ENCODE measurements at regions not wholly inside any gene's neighbourhood (a gene's known extent, or its start where the extent isn't known, plus 50 kb on each side); places are given as distances from the start of the nearest gene placed in this dataset.
"Not testable (repeated sequence)": the region's sequence is repeated elsewhere in the genome, so short reads cannot be mapped to it uniquely, and the experiment has no call there.

- peak in 1 of 3 donors; percentile 55 for DNase-seq
These were observed 515.3 kb downstream of the SLC6A15 start for GRCh38 chr12:84397263-84397662.

- not testable (repeated sequence) for DNase-seq
These were observed 521.4 kb downstream of the SLC6A15 start for GRCh38 chr12:84391176-84391575.

GRCh38 chr12:84384384-84384783 is 528.2 kb downstream of the SLC6A15 start:
- no peak for DNase-seq

DNA sequence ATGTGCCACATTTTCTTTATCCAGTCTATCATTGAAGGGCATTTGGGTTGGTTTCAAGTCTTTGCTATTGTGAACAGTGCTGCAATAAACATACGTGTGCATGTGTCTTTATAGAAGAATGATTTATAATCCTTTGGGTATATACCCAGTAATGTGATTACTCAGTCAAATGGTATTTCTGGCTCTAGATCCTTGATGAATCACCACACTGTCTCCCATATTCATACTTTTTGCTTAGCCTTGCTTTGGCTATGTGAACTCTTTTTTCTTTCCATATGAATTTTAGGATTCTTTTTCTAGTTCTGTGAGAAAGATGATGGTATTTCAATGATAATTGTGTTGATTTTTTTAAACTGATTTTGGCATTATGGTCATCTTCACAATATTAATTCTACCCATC is 530.1 kb downstream of the SLC6A15 start:
- peak in 1 of 3 donors; percentile 51 for DNase-seq

DNA sequence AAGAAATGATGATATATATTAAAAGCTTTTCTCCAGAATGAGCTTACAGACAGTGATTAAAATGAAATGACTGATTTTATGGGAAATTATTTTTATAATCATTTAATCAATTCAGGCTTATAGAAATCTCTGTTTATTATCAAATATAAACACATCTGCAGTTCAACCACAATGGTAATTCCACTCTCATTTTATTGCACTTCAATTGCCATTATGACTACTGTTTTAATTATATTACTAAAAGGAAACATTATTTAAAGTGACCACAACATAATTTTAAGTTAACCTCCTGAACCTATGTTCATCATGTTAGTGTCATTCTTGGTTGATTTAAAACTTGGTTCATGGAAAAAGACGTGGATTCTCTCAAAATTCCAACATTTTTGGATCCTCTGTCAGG is 536.3 kb downstream of the SLC6A15 start:
- no peak for DNase-seq

DNA sequence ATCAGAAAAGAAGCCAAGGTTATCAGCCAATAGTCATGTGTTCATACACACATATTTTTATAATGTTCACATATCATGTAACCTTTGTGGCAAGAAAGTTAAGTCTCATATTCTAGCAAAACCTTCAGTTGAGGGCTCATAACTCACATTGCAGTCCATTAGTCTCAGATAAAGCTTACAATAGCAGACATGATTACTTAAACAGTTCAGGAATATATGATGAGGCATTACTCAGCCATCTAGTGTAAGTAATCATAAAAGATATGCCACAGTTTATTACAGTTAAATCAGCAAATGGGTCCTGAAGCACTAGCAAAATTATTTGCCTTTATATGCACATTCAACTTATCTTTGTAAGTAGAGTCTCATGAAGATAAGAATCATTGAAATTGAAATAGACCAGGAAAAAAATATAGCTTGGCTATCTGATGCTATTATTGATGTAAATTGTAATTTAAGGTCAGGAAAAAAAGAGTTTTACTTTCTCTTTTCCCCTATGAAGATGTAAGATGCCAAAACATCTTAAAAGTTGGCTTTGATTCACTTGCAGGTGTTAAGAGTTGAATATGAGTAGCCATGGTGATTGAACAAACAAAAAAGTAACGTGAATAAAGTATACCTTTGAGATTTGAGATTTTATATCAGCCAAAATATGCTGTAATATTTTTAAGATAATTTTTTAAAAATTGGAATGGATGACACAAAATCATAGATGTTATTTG is 537.0 kb downstream of the SLC6A15 start:
- DNase-seq = peak; percentile 75 to 89 (median 80)

DNA sequence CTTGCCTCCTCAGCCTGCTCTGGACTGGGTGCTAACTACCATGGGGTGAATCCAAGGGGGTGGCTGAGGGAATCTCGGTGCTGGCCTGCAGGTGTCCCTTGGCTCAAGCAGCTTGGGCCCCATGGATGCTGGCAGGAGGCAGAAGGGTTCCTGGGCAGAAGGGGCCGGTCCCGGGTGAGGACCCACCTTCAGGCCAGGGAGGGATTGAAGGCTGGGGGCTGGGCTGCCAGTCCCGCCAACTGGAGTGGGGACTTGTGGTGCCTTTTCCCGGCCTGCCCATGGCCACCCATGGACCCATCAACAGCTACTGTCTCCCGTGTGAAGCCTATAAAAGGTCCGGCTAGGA is 550.1 kb downstream of the SLC6A15 start:
- DNase-seq = no peak

- DNase-seq = no peak
These were observed 550.7 kb downstream of the SLC6A15 start for GRCh38 chr12:84361651-84362551.

DNA sequence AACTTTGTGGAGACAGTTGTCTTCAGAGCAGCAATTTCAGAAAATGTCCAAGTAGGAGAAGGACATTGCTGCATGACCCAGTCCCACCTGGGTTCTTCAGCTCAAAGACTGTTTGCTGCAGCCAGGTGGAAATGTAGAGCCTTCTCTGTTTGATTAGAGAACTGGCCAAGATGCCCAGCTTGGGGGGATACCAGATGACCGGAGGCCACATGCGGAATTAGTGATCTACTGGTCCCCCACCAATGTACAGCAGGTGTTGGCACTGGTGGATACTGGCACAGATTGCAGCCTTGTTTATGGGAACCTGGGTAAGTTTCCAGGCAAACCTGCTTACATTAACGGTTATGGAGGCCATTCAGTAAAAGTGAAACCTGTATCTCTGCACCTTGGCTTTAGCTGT is 555.3 kb downstream of the SLC6A15 start:
- DNase-seq = no peak

- DNase-seq = no peak
These were observed 556.4 kb downstream of the SLC6A15 start for GRCh38 chr12:84356224-84356623.

- DNase-seq = no peak
These were observed 557.0 kb downstream of the SLC6A15 start for GRCh38 chr12:84355561-84355960.

DNA sequence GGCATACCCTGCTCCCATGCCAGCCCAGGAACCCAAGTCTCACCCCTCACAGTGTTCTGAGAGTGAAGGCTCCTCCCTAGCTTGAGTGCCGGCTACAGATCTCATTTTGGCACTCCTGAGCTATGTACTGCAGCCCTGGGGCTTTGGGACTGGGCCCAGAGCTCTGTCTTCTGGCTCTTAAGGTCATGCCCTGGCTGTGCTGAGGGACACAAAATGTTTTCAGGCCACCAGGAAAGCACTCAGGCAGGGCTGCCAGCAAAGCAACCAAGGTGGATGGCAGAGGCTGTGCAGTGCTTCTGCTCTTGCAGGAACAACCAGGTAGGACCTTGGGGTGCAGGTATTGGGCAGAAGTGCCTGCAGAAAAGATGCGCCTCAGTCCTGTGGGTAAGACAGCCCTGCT is 564.0 kb downstream of the SLC6A15 start:
- no peak for DNase-seq

DNA sequence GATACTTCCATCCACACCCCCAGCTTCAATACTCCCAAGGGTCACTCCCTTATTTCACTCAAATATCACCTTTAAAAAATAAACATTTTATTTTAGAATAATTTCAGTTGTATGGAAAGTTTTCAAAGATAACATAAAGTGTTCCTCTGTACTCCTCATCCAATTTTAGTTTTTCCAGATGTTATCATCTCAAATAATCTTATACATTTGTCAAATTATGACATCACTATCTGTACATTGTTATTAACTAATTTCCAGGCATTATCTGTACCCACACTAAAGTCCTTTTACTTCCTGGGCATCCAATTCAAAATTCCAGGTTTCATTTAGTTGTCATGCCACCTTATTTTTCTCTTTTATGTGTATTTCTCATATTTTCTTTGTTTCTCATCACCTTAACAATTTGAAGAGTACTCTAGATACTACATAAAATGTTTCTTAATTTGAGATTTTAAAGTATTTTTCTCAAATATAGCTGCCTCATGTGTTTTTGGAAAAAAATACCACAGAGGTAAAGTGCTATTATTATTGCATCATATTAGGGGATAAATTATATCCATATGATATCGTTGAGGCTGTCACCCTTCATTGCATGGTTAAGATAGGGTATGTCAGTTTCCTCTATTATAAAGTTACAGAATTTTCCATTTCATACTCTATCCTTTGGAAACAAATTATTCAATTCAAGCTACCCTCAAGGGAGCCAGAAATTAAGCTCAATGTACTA is 571.0 kb downstream of the SLC6A15 start:
- DNase-seq = peak in 1 of 3 donors; percentile 19

- DNase-seq = no peak
These were observed 576.4 kb downstream of the SLC6A15 start for GRCh38 chr12:84336231-84336630.

DNA sequence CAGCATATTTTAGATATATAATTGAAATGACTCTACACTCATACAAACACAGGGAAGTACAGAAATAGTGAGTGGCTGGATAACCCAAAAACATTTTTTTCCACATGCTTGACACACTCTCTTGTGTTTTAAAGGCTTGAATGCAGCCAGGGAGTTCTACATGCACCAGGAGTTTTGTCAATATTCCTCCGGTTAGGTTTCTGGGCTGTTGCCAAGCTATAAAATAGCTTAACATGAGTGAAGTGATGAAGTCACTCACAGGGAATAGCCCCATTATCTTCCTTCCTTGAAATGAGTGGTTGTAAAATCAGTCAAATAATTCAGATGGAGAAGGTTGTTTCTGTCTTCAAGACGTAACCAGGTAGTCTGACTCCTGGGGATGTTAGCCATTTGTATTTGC is 582.7 kb downstream of the SLC6A15 start:
- no peak for DNase-seq

GRCh38 chr12:84315926-84316325 is 596.7 kb downstream of the SLC6A15 start:
- no peak for DNase-seq

DNA sequence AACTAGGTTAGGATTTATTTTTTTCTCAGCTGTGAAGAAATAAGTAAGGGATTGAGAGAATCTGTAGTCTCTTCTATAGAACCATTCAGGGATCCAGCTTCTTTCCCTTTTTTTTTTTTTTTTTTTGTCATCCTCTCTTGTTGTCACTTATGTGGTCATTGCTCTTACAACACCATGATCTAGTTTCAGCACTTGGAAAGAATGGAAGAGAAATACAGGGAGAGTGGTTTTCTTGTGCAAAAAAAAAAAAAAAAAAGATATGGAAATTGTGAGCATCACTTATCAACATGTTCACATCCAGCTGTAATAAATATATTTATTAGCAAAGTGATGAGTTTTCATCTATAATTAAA is 599.3 kb downstream of the SLC6A15 start:
- peak in 1 of 3 donors; percentile 22 for DNase-seq

DNA sequence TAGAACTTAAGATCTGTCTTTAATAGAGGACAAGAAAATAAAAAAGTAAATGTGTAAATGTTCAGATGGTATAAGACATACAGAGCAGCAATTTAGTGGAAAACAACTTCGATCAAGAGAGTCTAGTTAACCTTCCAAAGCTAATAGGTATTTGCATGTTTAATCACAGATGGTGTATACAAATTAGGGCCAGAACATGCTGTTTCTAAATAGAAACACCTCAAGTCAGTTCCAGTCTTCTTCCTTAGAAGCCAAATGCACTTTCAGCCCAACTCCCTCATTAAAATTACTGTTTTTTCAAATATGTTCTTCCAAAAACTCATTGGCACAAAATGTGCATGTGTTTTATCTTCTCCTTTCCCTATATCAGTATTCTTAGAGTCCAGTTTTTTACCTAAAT is 604.4 kb downstream of the SLC6A15 start:
- no peak for DNase-seq

DNA sequence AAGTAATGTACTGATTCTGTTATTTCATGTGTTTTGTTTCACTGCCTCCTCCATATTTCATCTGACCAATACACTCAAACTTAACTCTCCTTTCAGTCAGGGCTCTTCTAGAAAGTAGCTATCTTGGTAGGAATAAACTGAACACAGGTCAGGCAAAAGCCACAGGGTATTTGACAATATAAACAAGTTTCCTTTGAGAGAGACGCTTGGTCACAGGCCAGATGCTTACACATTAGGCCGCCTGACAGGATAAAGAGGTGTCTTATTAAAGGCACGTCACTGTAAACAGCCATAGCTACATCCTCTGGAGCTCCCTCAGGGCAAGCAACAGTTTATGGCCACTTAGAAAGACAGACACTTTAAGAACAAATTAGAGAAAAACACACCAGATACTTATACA is 607.5 kb downstream of the SLC6A15 start:
- DNase-seq = no peak

DNA sequence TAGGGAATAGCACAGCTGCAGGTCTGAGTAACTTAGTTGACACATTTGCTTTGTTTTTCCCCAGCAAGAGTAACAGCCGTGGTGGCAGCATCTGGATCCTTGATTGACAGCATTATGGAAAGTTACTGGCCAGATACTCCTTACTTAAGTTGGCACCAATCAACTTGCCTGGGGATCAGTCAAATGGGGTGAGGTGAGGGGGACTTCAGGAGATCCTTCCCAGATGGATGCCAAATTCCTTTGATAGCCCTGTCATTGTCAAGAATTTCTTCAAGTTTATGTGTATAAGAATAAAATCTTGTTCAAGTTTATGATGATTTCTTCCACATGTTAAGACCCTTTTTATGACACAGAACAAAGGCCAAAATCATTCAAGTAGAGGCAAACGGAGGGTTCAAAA is 618.4 kb downstream of the SLC6A15 start:
- peak in 1 of 3 donors; percentile 60 for DNase-seq

- DNase-seq = no peak
These were observed 622.4 kb downstream of the SLC6A15 start for GRCh38 chr12:84290168-84290567.

DNA sequence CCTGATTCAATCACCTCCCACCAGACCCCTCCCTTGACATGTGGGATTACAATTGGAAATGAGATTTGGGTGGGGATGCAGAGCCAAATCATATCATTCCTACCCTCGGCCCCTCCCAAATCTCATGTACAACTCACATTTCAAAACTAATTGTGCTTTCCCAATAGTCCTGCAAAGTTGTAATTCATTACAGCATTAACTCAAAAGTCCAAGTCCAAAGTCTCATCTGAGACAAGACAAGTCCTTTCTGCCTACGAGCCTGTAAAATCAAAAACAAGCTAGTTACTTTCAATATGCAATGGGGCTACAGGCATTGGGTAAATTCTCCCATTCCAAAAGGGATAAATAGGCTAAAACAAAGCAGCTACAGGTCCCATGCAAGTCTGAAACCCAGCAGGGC is 634.6 kb downstream of the SLC6A15 start:
- no peak for DNase-seq

DNA sequence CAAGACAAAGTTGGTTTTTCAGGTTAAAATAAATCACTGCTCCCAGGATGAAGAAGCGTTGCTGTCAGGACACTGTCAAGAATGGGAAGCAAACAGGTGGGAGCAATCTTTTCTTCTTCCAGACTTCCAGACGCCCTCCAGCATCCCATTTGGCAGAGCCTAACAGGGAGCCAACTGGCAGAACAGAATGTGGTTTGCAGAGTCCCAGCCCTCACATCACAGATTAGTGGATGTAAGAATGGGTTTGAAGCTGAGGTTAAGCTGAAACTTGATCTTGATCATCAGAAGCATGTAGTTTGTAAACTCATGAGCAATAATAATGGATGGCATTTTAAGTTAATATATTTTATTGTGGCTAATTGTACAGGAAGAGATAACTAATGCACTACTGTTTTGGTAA is 636.4 kb downstream of the SLC6A15 start:
- DNase-seq = peak in 1 of 3 donors; percentile 3
